Hepatocyte (in vitro differentiated cells): ENCODE measurements at regions not wholly inside any gene's neighbourhood (a gene's known extent, or its start where the extent isn't known, plus 50 kb on each side); places are given as distances from the start of the nearest gene placed in this dataset.

Experiments used
- DNase-seq: peaks from one replicate; pipeline ENCODE4 v3.0.0-alpha.2; 2016; ENCODE audit warnings: low spot score
- H2AFZ ChIP-seq: fragments of 200-600 bp; sonication (generic); 2 replicates; pipeline ENCODE4 v1.6.0; 2016; ENCODE audit warnings: antibody characterized with exemption, mild to moderate bottlenecking
- H3K27ac ChIP-seq: fragments of 200-600 bp; sonication (generic); 2 replicates; pipeline ENCODE4 v1.5.1; 2016; ENCODE audit warnings: mild to moderate bottlenecking
- H3K27me3 ChIP-seq: fragments of 200-600 bp; sonication (generic); 2 replicates; pipeline ENCODE4 v1.6.1; 2016
- H3K36me3 ChIP-seq: fragments of 200-600 bp; sonication (generic); replicated peaks from 2 replicates; pipeline ENCODE4 v1.5.1; 2016; ENCODE audit warnings: low read depth; ENCODE audit not compliant: insufficient read depth
- H3K4me1 ChIP-seq: fragments of 200-600 bp; sonication (generic); 2 replicates; pipeline ENCODE4 v1.5.1; 2016; ENCODE audit warnings: mild to moderate bottlenecking, moderate library complexity; ENCODE audit not compliant: insufficient read depth
- H3K4me2 ChIP-seq: fragments of 200-600 bp; sonication (generic); 2 replicates; pipeline ENCODE4 v1.6.0; 2016
- H3K4me3 ChIP-seq: fragments of 200-600 bp; sonication (generic); 2 replicates; pipeline ENCODE4 v1.5.1; 2016; ENCODE audit warnings: mild to moderate bottlenecking
- H3K79me2 ChIP-seq: fragments of 200-600 bp; sonication (generic); 2 replicates; pipeline ENCODE4 v1.6.0; 2017; ENCODE audit warnings: mild to moderate bottlenecking
- H3K9me2 ChIP-seq: fragments of 200-600 bp; sonication (generic); replicated peaks from 2 replicates; pipeline ENCODE4 v1.6.0; 2017; ENCODE audit warnings: mild to moderate bottlenecking; ENCODE audit not compliant: insufficient read depth
- H3K9me3 ChIP-seq: fragments of 200-600 bp; sonication (generic); 2 replicates; pipeline ENCODE4 v1.5.1; 2016; ENCODE audit warnings: low read depth, mild to moderate bottlenecking
- H4K20me1 ChIP-seq: fragments of 200-600 bp; sonication (generic); 2 replicates; pipeline ENCODE4 v1.6.0; 2016; ENCODE audit warnings: mild to moderate bottlenecking; ENCODE audit not compliant: insufficient read depth, poor library complexity, severe bottlenecking
- EZH2 ChIP-seq: fragments of 200-600 bp; sonication (generic); IDR thresholded peaks from 2 replicates; pipeline ENCODE4 v1.6.1; 2016; ENCODE audit warnings: antibody characterized with exemption, mild to moderate bottlenecking, borderline replicate concordance
- EZH2phosphoT487 ChIP-seq: fragments of 200-600 bp; sonication (generic); IDR thresholded peaks from one replicate; pipeline ENCODE4 v1.6.1; 2018; ENCODE audit warnings: antibody characterized with exemption, mild to moderate bottlenecking, low read depth, moderate library complexity; ENCODE audit not compliant: unreplicated experiment, severe bottlenecking
- WGBS: methylation state at CpG from one replicate; pipeline ENCODE4 v1.1.6; 2016; ENCODE audit warnings: low lambda C conversion rate; ENCODE audit errors: missing lambda C conversion rate; 5-methylcytosine and 5-hydroxymethylcytosine counted together
- TF ChIP-seq, protein P1 (sequence below): fragments of 200-600 bp; sonication (generic); IDR thresholded peaks from 2 replicates; pipeline ENCODE4 v1.5.1; 2016; ENCODE audit warnings: antibody characterized with exemption, mild to moderate bottlenecking; ENCODE audit not compliant: poor library complexity

DNA sequence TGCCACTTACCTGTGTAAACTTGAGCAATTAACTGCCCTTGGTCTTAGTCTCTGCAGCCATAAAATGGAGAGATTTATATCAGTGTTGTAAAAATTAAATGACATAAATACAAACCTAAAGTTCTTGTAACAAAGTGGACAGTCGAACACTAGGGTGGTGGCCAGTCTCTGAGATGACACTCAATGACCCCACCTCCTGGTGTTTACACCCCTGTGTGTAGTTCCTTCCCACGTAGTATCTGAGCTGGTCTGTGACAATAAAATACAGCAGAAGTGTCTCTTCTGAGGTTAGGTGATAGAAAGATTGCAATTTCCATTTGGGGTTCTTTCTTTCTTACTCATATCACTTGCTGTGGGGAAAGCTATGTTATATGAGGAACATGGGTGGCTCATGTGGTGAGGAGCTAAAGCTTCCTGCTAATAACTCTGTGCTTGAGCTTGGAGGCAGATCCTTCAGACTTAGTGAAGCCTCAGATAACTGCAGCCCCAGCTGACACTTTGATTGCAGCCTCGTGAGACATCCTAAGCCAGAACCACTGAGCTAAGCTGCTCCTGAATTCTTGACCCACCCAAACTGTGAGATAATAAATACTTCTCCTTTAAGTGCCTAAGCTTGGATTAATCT is 173.4 kb upstream of the CHD1 start:
- peak; percentile 8 for DNase-seq
- Histone ChIP-seq H3K9me3 (no peaks in the 10 kb centered on the region), H3K9me2 (no peaks in the 10 kb centered on the region), H3K4me2 (no peak overlapping the region), H3K4me3 (no peak overlapping the region), H3K36me3 (no peaks in the 10 kb centered on the region), H3K27ac (no peak overlapping the region), H2AFZ (no peak overlapping the region), H3K79me2 (no peaks in the 10 kb centered on the region), H4K20me1 (no peaks in the 10 kb centered on the region), H3K4me1 (no peaks in the 10 kb centered on the region), H3K27me3 (no peaks in the 10 kb centered on the region)
- 34% methylated on average over 3 of the region's 3 CpGs for WGBS
- TF ChIP-seq EZH2 = no peak
- TF ChIP-seq EZH2phosphoT487 = no peak
- TF ChIP-seq, protein P1, sequence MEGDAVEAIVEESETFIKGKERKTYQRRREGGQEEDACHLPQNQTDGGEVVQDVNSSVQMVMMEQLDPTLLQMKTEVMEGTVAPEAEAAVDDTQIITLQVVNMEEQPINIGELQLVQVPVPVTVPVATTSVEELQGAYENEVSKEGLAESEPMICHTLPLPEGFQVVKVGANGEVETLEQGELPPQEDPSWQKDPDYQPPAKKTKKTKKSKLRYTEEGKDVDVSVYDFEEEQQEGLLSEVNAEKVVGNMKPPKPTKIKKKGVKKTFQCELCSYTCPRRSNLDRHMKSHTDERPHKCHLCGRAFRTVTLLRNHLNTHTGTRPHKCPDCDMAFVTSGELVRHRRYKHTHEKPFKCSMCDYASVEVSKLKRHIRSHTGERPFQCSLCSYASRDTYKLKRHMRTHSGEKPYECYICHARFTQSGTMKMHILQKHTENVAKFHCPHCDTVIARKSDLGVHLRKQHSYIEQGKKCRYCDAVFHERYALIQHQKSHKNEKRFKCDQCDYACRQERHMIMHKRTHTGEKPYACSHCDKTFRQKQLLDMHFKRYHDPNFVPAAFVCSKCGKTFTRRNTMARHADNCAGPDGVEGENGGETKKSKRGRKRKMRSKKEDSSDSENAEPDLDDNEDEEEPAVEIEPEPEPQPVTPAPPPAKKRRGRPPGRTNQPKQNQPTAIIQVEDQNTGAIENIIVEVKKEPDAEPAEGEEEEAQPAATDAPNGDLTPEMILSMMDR = no peak

DNA sequence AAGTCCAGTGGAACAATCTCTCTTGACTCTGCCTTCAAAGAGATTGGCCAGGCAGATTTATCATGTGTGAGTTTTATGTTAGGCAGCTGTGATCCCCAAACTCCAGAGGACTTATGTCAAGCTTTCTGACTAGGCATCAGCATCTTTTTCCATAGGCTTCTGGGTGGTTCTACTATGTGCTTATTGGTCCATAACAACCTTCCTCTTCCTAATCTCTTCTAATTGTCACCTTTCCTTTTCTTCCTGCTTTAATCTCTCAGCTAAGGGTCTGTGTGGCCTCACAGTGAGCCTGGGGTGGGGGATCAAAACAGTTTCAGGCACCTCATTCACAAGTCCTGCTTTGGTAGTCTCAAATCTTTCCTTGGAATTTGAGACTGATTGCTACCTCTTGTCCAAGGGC is 170.9 kb upstream of the CHD1 start:
- Histone ChIP-seq H3K4me3 (no peak overlapping the region), H3K4me1 (no peaks in the 10 kb centered on the region), H3K27me3 (no peaks in the 10 kb centered on the region), H3K79me2 (no peaks in the 10 kb centered on the region), H2AFZ (no peak overlapping the region), H3K27ac (no peak overlapping the region), H3K4me2 (no peak overlapping the region), H3K36me3 (no peaks in the 10 kb centered on the region), H3K9me2 (no peaks in the 10 kb centered on the region), H3K9me3 (no peaks in the 10 kb centered on the region), H4K20me1 (no peaks in the 10 kb centered on the region)
- no peak for DNase-seq
- TF ChIP-seq EZH2 (no peak), EZH2phosphoT487 (no peak)
- TF ChIP-seq, protein P1 = no peak

- Histone ChIP-seq H3K27ac (no peak overlapping the region), H3K27me3 (no peaks in the 10 kb centered on the region), H2AFZ (no peak overlapping the region), H3K4me1 (no peaks in the 10 kb centered on the region), H3K79me2 (no peaks in the 10 kb centered on the region), H3K9me2 (no peaks in the 10 kb centered on the region), H4K20me1 (no peaks in the 10 kb centered on the region), H3K36me3 (no peaks in the 10 kb centered on the region), H3K4me2 (no peak overlapping the region), H3K9me3 (no peaks in the 10 kb centered on the region), H3K4me3 (no peak overlapping the region)
- WGBS = 84% methylated on average over 2 of the region's 2 CpGs
- TF ChIP-seq, protein P1 = no peak
- TF ChIP-seq EZH2phosphoT487 (no peak), EZH2 (no peak)
- DNase-seq = no peak
These were observed 161.2 kb upstream of the CHD1 start for GRCh38 chr5:99089822-99090549.
